ENCODE measurements at regions not wholly inside any gene's neighbourhood (a gene's known extent, or its start where the extent isn't known, plus 50 kb on each side); places are given as distances from the start of the nearest gene placed in this dataset.

- TF ChIP-seq CTCF (IDR thresholded peaks at IDR 0.05) (no peak), POLR2A (IDR thresholded peaks at IDR 0.05) (no peak)
Measured at GRCh38 chr4:45062935-45063545, 336.7 kb upstream of the GNPDA2 start.

All from Peyer's patch (tissue), 4 donors.